ENCODE measurements at regions not wholly inside any gene's neighbourhood (a gene's known extent, or its start where the extent isn't known, plus 50 kb on each side); places are given as distances from the start of the nearest gene placed in this dataset.

DNA sequence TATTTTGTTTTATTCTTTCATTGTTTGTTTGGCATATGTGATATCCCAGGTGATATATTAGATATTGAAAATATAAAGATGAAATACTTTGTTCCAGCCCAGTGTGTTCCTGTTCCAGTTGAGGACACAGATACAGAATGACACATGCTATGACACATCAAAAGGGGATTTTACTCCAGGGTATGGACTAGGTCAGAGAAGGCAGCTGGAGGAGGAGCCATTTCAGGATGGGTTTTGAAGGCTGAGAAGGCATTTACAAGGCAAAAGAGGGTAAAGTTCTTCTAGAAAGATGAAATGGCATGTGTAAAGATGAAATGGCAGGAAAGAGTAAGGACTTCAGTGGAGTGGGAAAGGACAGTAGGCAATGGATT is 163.8 kb downstream of the ZIC1 start:
- ATAC-seq (peak; percentile 78), FAIRE-seq (no peak), DNase-seq (ENCODE audit: low read depth, low spot score) (no peak)
- CTCF ChIA-PET, result interaction anchor here (1.6 kb wide), 1 partner anchor 46 kb away, joined by 3 read pairs; no protein-coding TSS in a partner anchor
- POLR2A ChIA-PET, result no interaction called here
- H4K20me1 ChIP-seq (ENCODE audit: control insufficient read depth, insufficient read depth), result no peaks in the 10 kb centered on the region
- H3K9ac ChIP-seq (ENCODE audit: control insufficient read depth, insufficient read depth, low read length), result no peak overlapping the region
- H3K4me1 ChIP-seq (ENCODE audit: control insufficient read depth, insufficient read depth, low read length), result no peaks in the 10 kb centered on the region
- no peaks in the 10 kb centered on the region for H3K36me3 ChIP-seq (ENCODE audit: control insufficient read depth in 2 of 2, insufficient read depth in 2 of 2, low read length in 1 of 2)
- no peak overlapping the region for H2AFZ ChIP-seq (ENCODE audit: control insufficient read depth, low read depth, low read length)
- SMC1A ChIA-PET (ENCODE audit: uncharacterized antibody, unreplicated experiment), result no interaction called here
- H3K27me3 ChIP-seq (replicated peaks in 1 of 2; ENCODE audit: control insufficient read depth in 2 of 2, insufficient read depth in 2 of 2, low read length in 1 of 2), result no peaks in the 10 kb centered on the region
- no peaks in the 10 kb centered on the region for H3K79me2 ChIP-seq (ENCODE audit: control insufficient read depth, insufficient read depth, low read length)
- no peak overlapping the region for H3K4me2 ChIP-seq (ENCODE audit: control insufficient read depth, insufficient read depth)
- RAD21 ChIA-PET (ENCODE audit: unreplicated experiment), result no interaction called here
- H3K4me3 ChIP-seq, result no peak overlapping the region
- in situ Hi-C loops (cut with MboI), result no loop called here
- no TSS peak for BruUV-seq (replicated peaks)
- no peaks in the 10 kb centered on the region for H3K9me3 ChIP-seq (replicated peaks; ENCODE audit: control insufficient read depth, insufficient read depth, low read length)
- TF ChIP-seq SUPT20H (IDR thresholded peaks at IDR 0.05; ENCODE audit: borderline replicate concordance, control insufficient read depth, low read depth, low read length), result no peak
- TF ChIP-seq CEBPB (IDR thresholded peaks at IDR 0.05; ENCODE audit: borderline replicate concordance in 1 of 2, low read depth in 2 of 2, low read length in 2 of 2), result no peak
- TF ChIP-seq RAD21 (IDR thresholded peaks at IDR 0.05; ENCODE audit: insufficient read depth, low read depth, low read length), result no peak
- no peak for TF ChIP-seq ESRRA (IDR thresholded peaks at IDR 0.05; ENCODE audit: low read length)
- no peak for TF ChIP-seq ZBTB33 (IDR thresholded peaks at IDR 0.05)
- no peak for TF ChIP-seq SPI1 (IDR thresholded peaks at IDR 0.05; ENCODE audit: borderline replicate concordance, insufficient read depth, low read depth, low read length)
- TF ChIP-seq MEF2A (IDR thresholded peaks at IDR 0.05; ENCODE audit: insufficient read depth, low read depth, low read length), result no peak
- TF ChIP-seq ATF3 (IDR thresholded peaks at IDR 0.05; ENCODE audit: borderline replicate concordance, extremely low read depth, low read depth, low read length), result no peak
- no peak for TF ChIP-seq PKNOX1 (IDR thresholded peaks at IDR 0.05)
- no peak for TF ChIP-seq ZNF217 (IDR thresholded peaks at IDR 0.05)
- intact Hi-C loops (cut with micrococcal nuclease; ENCODE audit: unreplicated experiment), result no loop called here
- no peak overlapping the region for H3K27ac ChIP-seq (ENCODE audit: control insufficient read depth, insufficient read depth)
